ENCODE measurements at regions not wholly inside any gene's neighbourhood (a gene's known extent, or its start where the extent isn't known, plus 50 kb on each side); places are given as distances from the start of the nearest gene placed in this dataset.

DNA sequence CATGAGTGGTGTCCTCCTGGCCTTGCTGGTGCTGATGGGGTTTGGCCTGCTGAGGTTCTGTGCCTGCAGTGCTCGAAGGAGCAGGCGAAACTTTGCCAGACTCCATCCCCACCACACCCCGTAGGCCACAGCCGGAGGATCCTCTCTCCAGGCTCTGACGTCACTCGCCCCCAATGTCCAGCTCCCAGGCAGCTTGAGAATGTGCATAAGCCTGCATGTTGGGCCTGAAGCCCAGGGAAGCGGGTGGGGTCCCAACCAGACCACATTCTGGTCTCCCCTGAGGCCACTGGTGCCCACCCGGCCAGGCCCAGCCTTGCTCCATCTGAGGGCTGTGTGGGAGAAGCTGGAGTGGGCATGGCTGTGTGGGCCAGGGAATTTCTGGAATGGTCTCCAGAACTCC is 109.8 kb downstream of the ASB7 start:
- CTCF ChIA-PET (ENCODE audit: partially characterized antibody) = interaction anchor here (0.9 to 1.3 kb wide), 7 partner anchors 8 to 295 kb away, joined by 3 to 5 read pairs (median 3); no protein-coding TSS in a partner anchor
- FAIRE-seq = no peak
- Histone ChIP-seq H3K56ac (replicated peaks; ENCODE audit: insufficient read length, low read depth, low read length) (no peak overlapping the region), H3K36me3 (ENCODE audit: control insufficient read depth in 2 of 4, insufficient read depth in 4 of 4, low read length in 3 of 4) (no peaks in the 10 kb centered on the region), H3K4me2 (ENCODE audit: insufficient read depth in 1 of 2, low read depth in 2 of 2, low read length in 2 of 2) (no peak overlapping the region), H3K79me2 (ENCODE audit: control insufficient read depth in 1 of 2, insufficient read depth in 2 of 2, low read length in 2 of 2) (no peaks in the 10 kb centered on the region), H3K4me1 (replicated peaks in 1 of 4; ENCODE audit: control insufficient read depth in 3 of 4, insufficient read depth in 4 of 4, low read length in 3 of 4) (peaks cover 0 to 4% (median 1%) of the 10 kb centered on the region in 4 experiments; a peak in 2 of 7 replicates), H3K27me3 (replicated peaks in 1 of 4; ENCODE audit: control insufficient read depth in 3 of 4, extremely low read depth in 1 of 4, insufficient read depth in 3 of 4, low read length in 3 of 4) (no peaks in the 10 kb centered on the region), H2AK5ac (ENCODE audit: low read depth, low read length) (no peak overlapping the region), H4K8ac (ENCODE audit: extremely low read depth, insufficient read depth, low read length) (no peak overlapping the region), H3K9ac (replicated peaks in 1 of 4; ENCODE audit: extremely low read depth in 1 of 4, low read depth in 3 of 4, low read length in 3 of 4) (no peak overlapping the region), H3K9me3 (ENCODE audit: insufficient read depth in 2 of 2, low read depth in 1 of 2, low read length in 1 of 2) (peaks cover 0 to 10% of the 10 kb centered on the region in 2 experiments; a peak in 2 of 4 replicates), H3K23me2 (ENCODE audit: low read depth, low read length) (peaks cover 8% of the 10 kb centered on the region; the same call in 1 of the 2 replicates), H3K27ac (ENCODE audit: low read depth, low read length) (no peak overlapping the region), H3K18ac (ENCODE audit: extremely low read depth, low read length) (no peak overlapping the region), H2BK15ac (ENCODE audit: low read length) (no peak overlapping the region), H3K4ac (replicated peaks; ENCODE audit: insufficient read length, low read depth, low read length) (no peak overlapping the region), H2AFZ (ENCODE audit: low read length) (no peak overlapping the region), H3K4me3 (ENCODE audit: extremely low read depth in 1 of 4, insufficient read depth in 2 of 4, low read depth in 3 of 4, low read length in 4 of 4) (no peak overlapping the region), H4K5ac (ENCODE audit: insufficient read length, low read depth, low read length) (no peak overlapping the region), H3K79me1 (ENCODE audit: low read depth, low read length) (no peaks in the 10 kb centered on the region), H4K91ac (replicated peaks; ENCODE audit: insufficient read length, low read length) (no peak overlapping the region), H3K23ac (ENCODE audit: insufficient read length) (no peak overlapping the region), H2BK12ac (ENCODE audit: low read depth, low read length) (no peak overlapping the region), H2BK120ac (replicated peaks; ENCODE audit: low read depth, low read length) (no peak overlapping the region), H4K20me1 (replicated peaks in 1 of 2; ENCODE audit: control insufficient read depth in 1 of 2, insufficient read depth in 2 of 2, low read length in 2 of 2) (no peaks in the 10 kb centered on the region), H2BK5ac (ENCODE audit: low read depth, low read length) (no peak overlapping the region), H3K14ac (ENCODE audit: insufficient read length) (no peak overlapping the region), H2BK20ac (ENCODE audit: low read length) (no peak overlapping the region)
- 95% methylated on average over 8 of the region's 8 CpGs; no CpG with 5 or more reads in 1 of the 2 experiments for WGBS, 2 experiments (ENCODE audit: extremely low coverage in 1 of 2, insufficient coverage in 1 of 2, insufficient read length in 1 of 2, insufficient replicate concordance in 2 of 2, low coverage in 1 of 2, low lambda C conversion rate in 2 of 2, missing lambda C conversion rate in 1 of 2)
- no peak for DNase-seq (ENCODE audit: low read depth in 1 of 2, low spot score in 2 of 2)
- POLR2A ChIA-PET (ENCODE audit: partially characterized antibody) = no interaction called here
- TF ChIP-seq, protein P1, sequence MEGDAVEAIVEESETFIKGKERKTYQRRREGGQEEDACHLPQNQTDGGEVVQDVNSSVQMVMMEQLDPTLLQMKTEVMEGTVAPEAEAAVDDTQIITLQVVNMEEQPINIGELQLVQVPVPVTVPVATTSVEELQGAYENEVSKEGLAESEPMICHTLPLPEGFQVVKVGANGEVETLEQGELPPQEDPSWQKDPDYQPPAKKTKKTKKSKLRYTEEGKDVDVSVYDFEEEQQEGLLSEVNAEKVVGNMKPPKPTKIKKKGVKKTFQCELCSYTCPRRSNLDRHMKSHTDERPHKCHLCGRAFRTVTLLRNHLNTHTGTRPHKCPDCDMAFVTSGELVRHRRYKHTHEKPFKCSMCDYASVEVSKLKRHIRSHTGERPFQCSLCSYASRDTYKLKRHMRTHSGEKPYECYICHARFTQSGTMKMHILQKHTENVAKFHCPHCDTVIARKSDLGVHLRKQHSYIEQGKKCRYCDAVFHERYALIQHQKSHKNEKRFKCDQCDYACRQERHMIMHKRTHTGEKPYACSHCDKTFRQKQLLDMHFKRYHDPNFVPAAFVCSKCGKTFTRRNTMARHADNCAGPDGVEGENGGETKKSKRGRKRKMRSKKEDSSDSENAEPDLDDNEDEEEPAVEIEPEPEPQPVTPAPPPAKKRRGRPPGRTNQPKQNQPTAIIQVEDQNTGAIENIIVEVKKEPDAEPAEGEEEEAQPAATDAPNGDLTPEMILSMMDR (IDR thresholded peaks at IDR 0.05; ENCODE audit: control extremely low read depth in 1 of 3, insufficient read depth in 1 of 3, low read depth in 1 of 3, low read length in 3 of 3) = no peak
- TF ChIP-seq PHF8 (conservative IDR thresholded peaks at IDR 0.05; ENCODE audit: low read depth, low read length) = no peak
- TF ChIP-seq BACH1 (IDR thresholded peaks at IDR 0.05; ENCODE audit: low read length) = no peak
- TF ChIP-seq JUND (IDR thresholded peaks at IDR 0.05; ENCODE audit: low read length) = no peak
- no peak for TF ChIP-seq TEAD4 (IDR thresholded peaks at IDR 0.05; ENCODE audit: low read depth, low read length)
- TF ChIP-seq SUZ12 (IDR thresholded peaks at IDR 0.05; ENCODE audit: low read length) = no peak

All from H1 (cell line).